ENCODE measurements at regions not wholly inside any gene's neighbourhood (a gene's known extent, or its start where the extent isn't known, plus 50 kb on each side); places are given as distances from the start of the nearest gene placed in this dataset.

GRCh38 chr6:133641104-133641503 lies 247.8 kb upstream of the TCF21 start:
- Histone ChIP-seq H4K20me1 (ENCODE audit: insufficient read depth) (no peaks in the 10 kb centered on the region), H3K4me2 (no peak overlapping the region), H3K27me3 (ENCODE audit: insufficient read depth) (no peaks in the 10 kb centered on the region; the same call in 1 of the 2 replicates), H3K4me1 (ENCODE audit: control insufficient read depth in 1 of 2, insufficient read depth in 2 of 2, low read depth in 1 of 2, low read length in 1 of 2) (no peaks in the 10 kb centered on the region), H3F3A (replicated peaks; ENCODE audit: insufficient read depth) (no peaks in the 10 kb centered on the region), H3K36me3 (replicated peaks in 1 of 2; ENCODE audit: control insufficient read depth in 1 of 2, insufficient read depth in 2 of 2, low read length in 1 of 2) (no peaks in the 10 kb centered on the region), H3K4me3 (ENCODE audit: low read depth in 2 of 2, low read length in 1 of 2) (no peak overlapping the region), H3K9me2 (no peaks in the 10 kb centered on the region), H3K9ac (no peak overlapping the region), H2AFZ (ENCODE audit: low read depth) (no peak overlapping the region), H3K27ac (ENCODE audit: low read depth in 2 of 2, low read length in 1 of 2) (no peak overlapping the region), H3K9me3 (no peaks in the 10 kb centered on the region), H3K79me2 (ENCODE audit: insufficient read depth) (no peaks in the 10 kb centered on the region)
- TF ChIP-seq CTCF (IDR thresholded peaks at IDR 0.05) (no peak), TCF12 (IDR thresholded peaks at IDR 0.05) (no peak), CHD2 (IDR thresholded peaks at IDR 0.05; ENCODE audit: low read length, partially characterized antibody) (no peak), MEF2A (IDR thresholded peaks at IDR 0.05; ENCODE audit: borderline replicate concordance, low read depth) (no peak), SMC3 (IDR thresholded peaks at IDR 0.05; ENCODE audit: low read depth, low read length) (no peak), POLR2AphosphoS5 (IDR thresholded peaks at IDR 0.05; ENCODE audit: low read depth, low read length) (no peak), FOXJ3 (CRISPR knock-in tag; IDR thresholded peaks at IDR 0.05) (no peak), MAX (IDR thresholded peaks at IDR 0.05; ENCODE audit: low read depth) (no peak), IRF3 (IDR thresholded peaks at IDR 0.05; ENCODE audit: low read depth, low read length) (no peak), YY1 (IDR thresholded peaks at IDR 0.05; ENCODE audit: low read depth) (no peak), RXRA (IDR thresholded peaks at IDR 0.05; ENCODE audit: borderline replicate concordance, low read depth) (no peak), JUND (IDR thresholded peaks at IDR 0.05) (no peak), PBX3 (IDR thresholded peaks at IDR 0.05) (no peak), NFIC (IDR thresholded peaks at IDR 0.05; ENCODE audit: borderline replicate concordance) (no peak), GABPA (IDR thresholded peaks at IDR 0.05; ENCODE audit: low read depth) (no peak), EZH2phosphoT487 (IDR thresholded peaks at IDR 0.05; ENCODE audit: borderline replicate concordance, low read depth) (no peak), EP300 (IDR thresholded peaks at IDR 0.05; ENCODE audit: borderline replicate concordance in 1 of 2, low read depth in 1 of 2, low read length in 1 of 2) (no peak), GATA2 (CRISPR knock-in tag; IDR thresholded peaks at IDR 0.05) (no peak), TAF1 (IDR thresholded peaks at IDR 0.05; ENCODE audit: borderline replicate concordance, low read depth, low read length) (no peak), FOSL2 (IDR thresholded peaks at IDR 0.05; ENCODE audit: borderline replicate concordance, low read depth) (no peak)
- ChIA-PET POLR2A (no interaction called here), CTCF (no interaction called here)
- WGBS (ENCODE audit: low lambda C conversion rate), result 8% methylated on average over 5 of the region's 5 CpGs
- no peak for DNase-seq
